Peyer's patch (tissue), 4 donors: ENCODE measurements at regions not wholly inside any gene's neighbourhood (a gene's known extent, or its start where the extent isn't known, plus 50 kb on each side); places are given as distances from the start of the nearest gene placed in this dataset.
"Not testable (repeated sequence)": the region's sequence is repeated elsewhere in the genome, so short reads cannot be mapped to it uniquely, and the experiment has no call there.

Experiments used
- DNase-seq, 3 donors: peaks; one replicate each; pipeline ENCODE4 v3.0.0-alpha.2; 2017 to 2019
- H3K27ac ChIP-seq, 4 donors: fragments of 200-600 bp; sonication (generic); one replicate each; pipeline ENCODE4 v1.5.1; 2016 to 2019
- H3K27me3 ChIP-seq, 2 donors: fragments of 200-600 bp; sonication (generic); one replicate each; pipeline ENCODE4 v1.5.1; 2019
- H3K36me3 ChIP-seq, 3 donors: fragments of 200-600 bp; sonication (generic); one replicate each; pipeline ENCODE4 v1.5.1; 2016 to 2019
- H3K4me1 ChIP-seq, 4 donors: fragments of 200-600 bp; sonication (generic); one replicate each; pipeline ENCODE4 v1.5.1; 2016 to 2019
- H3K4me3 ChIP-seq, 4 donors: fragments of 200-600 bp; sonication (generic); 1 replicate in 3 of 4; 2 replicates in 1 of 4; pipeline ENCODE4 v1.5.1; 2016 to 2019; ENCODE audit warnings: mild to moderate bottlenecking in 1 of 4
- H3K9me3 ChIP-seq, 4 donors: fragments of 200-600 bp; sonication (generic); one replicate each; pipeline ENCODE4 v1.5.1; 2016 to 2019; ENCODE audit warnings: mild to moderate bottlenecking in 1 of 4
- POLR2A ChIP-seq, 2 donors: fragments of 450-650 bp; IDR thresholded peaks; one replicate each; pipeline ENCODE4 v1.5.1; 2017; ENCODE audit warnings: antibody characterized with exemption in 2 of 2, mild to moderate bottlenecking in 2 of 2, moderate library complexity in 2 of 2
- TF ChIP-seq, protein P1 (sequence below), 6 experiments: fragments of 450-650 bp in 4 of 6; fragments of 200-600 bp in 2 of 6; sonication (generic) in 1 of 6; IDR thresholded peaks; one replicate each; pipeline ENCODE4 v1.5.1; 2017 to 2019; ENCODE audit warnings: antibody characterized with exemption in 6 of 6, mild to moderate bottlenecking in 3 of 6, moderate library complexity in 1 of 6

DNA sequence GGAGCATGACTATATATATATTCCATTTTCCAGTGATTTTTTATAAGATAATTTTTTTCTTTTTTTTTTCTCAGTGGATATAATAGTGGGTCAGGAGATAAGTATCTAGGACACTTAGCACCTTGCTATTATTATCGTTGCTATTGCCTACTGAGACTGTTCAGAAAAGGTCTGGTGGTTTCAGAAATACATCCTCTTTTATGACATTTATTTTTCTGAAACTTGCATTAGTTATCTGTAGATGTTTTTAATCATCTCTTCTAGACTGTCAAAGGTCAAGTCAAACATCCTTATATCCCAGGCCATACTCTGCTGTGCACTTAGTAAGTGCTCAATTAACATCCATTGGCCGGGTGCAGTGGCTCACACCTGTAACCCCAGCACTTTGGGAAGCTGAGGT, 72.9 kb upstream of the MED14 start:
- no peaks in the 10 kb centered on the region for H3K27me3 ChIP-seq
- H3K4me1 ChIP-seq = no peaks in the 10 kb centered on the region
- H3K4me3 ChIP-seq = no peak overlapping the region
- TF ChIP-seq, protein P1, sequence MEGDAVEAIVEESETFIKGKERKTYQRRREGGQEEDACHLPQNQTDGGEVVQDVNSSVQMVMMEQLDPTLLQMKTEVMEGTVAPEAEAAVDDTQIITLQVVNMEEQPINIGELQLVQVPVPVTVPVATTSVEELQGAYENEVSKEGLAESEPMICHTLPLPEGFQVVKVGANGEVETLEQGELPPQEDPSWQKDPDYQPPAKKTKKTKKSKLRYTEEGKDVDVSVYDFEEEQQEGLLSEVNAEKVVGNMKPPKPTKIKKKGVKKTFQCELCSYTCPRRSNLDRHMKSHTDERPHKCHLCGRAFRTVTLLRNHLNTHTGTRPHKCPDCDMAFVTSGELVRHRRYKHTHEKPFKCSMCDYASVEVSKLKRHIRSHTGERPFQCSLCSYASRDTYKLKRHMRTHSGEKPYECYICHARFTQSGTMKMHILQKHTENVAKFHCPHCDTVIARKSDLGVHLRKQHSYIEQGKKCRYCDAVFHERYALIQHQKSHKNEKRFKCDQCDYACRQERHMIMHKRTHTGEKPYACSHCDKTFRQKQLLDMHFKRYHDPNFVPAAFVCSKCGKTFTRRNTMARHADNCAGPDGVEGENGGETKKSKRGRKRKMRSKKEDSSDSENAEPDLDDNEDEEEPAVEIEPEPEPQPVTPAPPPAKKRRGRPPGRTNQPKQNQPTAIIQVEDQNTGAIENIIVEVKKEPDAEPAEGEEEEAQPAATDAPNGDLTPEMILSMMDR (IDR thresholded peaks at IDR 0.05) = no peak
- no peak for TF ChIP-seq POLR2A (IDR thresholded peaks at IDR 0.05)
- no peaks in the 10 kb centered on the region for H3K9me3 ChIP-seq
- DNase-seq = no peak
- H3K27ac ChIP-seq = no peak overlapping the region
- H3K36me3 ChIP-seq = no peaks in the 10 kb centered on the region

DNA sequence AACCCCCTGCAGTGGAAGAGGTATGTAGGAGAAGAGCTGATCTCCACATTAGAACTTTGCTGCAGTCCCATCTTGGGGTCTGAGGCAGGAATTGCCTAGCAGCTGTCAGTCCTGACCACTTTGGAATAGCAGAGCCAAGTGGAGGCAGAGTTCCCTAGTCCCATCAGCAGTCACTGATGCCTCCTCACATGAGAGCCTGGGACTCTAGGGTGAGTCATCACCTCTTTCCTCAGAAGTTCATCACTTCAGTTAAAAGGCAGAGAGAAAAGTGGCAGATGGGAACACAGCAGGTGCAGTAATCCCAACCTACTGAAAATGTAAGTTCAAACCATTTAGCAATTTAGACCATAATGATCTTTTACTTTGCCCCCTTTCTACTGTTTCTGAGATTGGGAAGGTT, 73.9 kb upstream of the MED14 start:
- no peaks in the 10 kb centered on the region for H3K36me3 ChIP-seq
- H3K9me3 ChIP-seq = no peaks in the 10 kb centered on the region
- no peaks in the 10 kb centered on the region for H3K4me1 ChIP-seq
- no peak for TF ChIP-seq POLR2A (IDR thresholded peaks at IDR 0.05)
- TF ChIP-seq, protein P1 (IDR thresholded peaks at IDR 0.05) = no peak
- H3K4me3 ChIP-seq = no peak overlapping the region
- DNase-seq = no peak
- no peaks in the 10 kb centered on the region for H3K27me3 ChIP-seq
- H3K27ac ChIP-seq = no peak overlapping the region

DNA sequence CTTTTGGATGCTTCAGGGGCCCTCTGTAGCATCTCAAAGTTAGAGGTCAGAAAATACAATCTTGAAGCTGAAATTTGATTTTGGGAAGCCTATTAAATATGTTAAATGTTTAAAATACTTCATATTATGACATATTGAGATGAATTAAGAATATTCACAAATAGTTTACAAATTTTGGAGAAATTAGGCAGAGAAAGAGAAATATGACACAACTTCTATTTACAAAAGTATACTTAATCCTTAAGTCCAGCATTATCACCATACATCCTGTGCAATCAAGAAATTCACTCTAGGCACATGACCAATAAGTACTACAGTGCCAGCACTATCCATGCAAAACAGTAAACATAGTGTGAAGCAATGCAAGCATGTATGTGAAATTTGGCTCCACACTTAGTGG, 79.7 kb upstream of the MED14 start:
- H3K9me3 ChIP-seq, H3K36me3 ChIP-seq, H3K4me1 ChIP-seq, H3K27me3 ChIP-seq, DNase-seq, H3K4me3 ChIP-seq, H3K27ac ChIP-seq: not testable (repeated sequence)

DNA sequence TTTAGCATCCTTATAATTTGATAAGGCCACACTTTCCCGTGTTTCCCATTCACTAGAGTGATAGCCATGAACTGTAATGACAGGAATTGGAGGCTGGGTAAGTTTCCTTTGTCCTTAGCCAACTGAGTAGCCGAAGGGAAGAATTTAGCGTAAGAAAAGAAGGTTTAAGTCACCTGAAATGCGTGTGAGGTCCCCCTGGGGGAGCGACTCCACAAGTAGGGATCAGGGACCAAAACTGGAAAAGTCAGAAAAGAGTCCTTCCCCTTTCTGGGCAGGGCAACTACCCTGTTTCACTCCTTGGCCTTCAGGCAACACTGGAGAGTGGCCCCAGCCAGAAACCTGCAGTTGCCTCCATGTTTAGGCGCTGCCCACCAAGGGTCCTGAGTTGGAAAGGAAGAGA, 81.6 kb upstream of the MED14 start:
- H3K27me3 ChIP-seq = no peaks in the 10 kb centered on the region
- no peaks in the 10 kb centered on the region for H3K9me3 ChIP-seq
- no peaks in the 10 kb centered on the region for H3K36me3 ChIP-seq
- DNase-seq = no peak
- H3K4me1 ChIP-seq = no peaks in the 10 kb centered on the region
- TF ChIP-seq, protein P1 (IDR thresholded peaks at IDR 0.05) = no peak
- TF ChIP-seq POLR2A (IDR thresholded peaks at IDR 0.05) = no peak
- H3K4me3 ChIP-seq = no peak overlapping the region
- H3K27ac ChIP-seq = no peak overlapping the region

DNA sequence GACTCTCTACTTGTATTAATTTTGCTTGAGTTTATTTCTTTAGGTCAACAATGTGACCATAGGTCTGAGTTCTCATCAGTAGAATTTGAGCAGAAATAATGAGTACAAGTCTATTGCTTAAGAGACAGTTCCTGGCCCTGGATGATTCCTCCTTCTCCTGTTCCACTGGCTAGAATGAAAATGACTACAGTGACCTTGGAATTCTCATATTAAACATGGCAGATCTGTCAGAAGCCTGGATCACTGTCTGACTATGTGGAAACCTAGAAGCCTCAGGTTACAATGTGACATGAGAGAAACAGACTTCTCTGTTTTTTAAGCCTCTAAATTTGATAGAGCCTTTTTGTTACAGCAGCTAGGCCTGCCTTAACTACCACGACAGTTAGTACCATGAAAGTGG, 82.9 kb upstream of the MED14 start:
- TF ChIP-seq POLR2A (IDR thresholded peaks at IDR 0.05) = no peak
- TF ChIP-seq, protein P1 (IDR thresholded peaks at IDR 0.05) = no peak
- no peak for DNase-seq
- H3K4me3 ChIP-seq = no peak overlapping the region
- no peaks in the 10 kb centered on the region for H3K27me3 ChIP-seq
- no peaks in the 10 kb centered on the region for H3K4me1 ChIP-seq
- H3K9me3 ChIP-seq = no peaks in the 10 kb centered on the region
- no peaks in the 10 kb centered on the region for H3K36me3 ChIP-seq
- H3K27ac ChIP-seq = no peak overlapping the region

DNA sequence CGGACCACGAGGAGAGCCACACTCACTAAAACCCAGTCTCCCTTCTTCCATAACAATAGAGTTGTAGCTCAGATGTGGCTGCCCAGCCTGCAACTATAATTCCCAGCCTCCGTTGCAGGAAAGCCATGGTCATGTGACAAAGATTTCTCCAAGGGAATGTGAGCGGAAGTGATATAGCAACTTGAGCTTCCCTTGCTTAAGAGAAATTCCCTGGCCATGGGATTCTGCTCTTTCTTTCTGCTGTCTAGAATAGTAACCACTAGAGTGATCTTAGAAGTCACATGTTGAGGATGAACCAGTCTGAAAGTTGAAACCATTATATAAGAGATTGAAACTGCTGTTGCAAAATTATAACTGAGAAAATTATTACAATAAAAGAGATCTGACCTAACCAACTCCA, 86.4 kb upstream of the MED14 start:
- no peaks in the 10 kb centered on the region for H3K4me1 ChIP-seq
- TF ChIP-seq, protein P1 (IDR thresholded peaks at IDR 0.05) = no peak
- TF ChIP-seq POLR2A (IDR thresholded peaks at IDR 0.05) = no peak

More for the DNA sequence above, 86.4 kb upstream of the MED14 start:
- Histone ChIP-seq H3K4me3 (no peak overlapping the region), H3K36me3 (no peaks in the 10 kb centered on the region), H3K27ac (no peak overlapping the region), H3K9me3 (no peaks in the 10 kb centered on the region), H3K27me3 (no peaks in the 10 kb centered on the region)
- DNase-seq = no peak
